ENCODE measurements at regions not wholly inside any gene's neighbourhood (a gene's known extent, or its start where the extent isn't known, plus 50 kb on each side); places are given as distances from the start of the nearest gene placed in this dataset.

DNA sequence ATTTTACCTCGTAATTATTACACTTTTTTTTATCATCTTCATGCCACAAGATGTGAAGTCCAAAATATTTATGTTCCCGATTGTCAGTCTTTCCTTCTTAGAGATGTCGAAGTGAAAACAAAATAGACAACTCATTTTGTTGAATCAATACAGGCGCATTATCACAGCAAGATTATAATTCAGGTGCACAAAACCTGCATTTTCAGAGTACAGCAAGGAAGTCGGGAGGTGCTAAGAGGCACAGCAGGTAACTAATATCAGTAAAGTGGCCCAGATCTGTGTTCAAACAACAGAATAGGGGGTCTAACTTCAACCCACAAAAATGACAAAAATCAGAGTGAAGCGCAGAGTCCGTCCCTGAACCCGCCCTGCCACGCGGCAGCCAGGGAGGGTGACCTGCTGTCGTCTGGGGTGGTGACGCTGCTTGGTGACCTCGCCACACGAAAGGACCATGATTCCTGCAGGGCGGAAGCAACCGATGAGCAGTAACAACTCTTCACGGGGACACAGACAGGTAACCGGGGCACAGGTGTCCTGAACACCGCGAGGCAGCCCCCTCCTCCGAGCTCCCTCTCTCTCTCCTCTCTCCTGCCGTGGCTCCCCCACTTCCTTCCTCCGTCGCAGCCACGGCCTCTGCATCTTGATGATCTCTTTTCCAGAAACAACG, 50.9 kb upstream of the SPACA7 start (continued):
- TF ChIP-seq, protein P1, sequence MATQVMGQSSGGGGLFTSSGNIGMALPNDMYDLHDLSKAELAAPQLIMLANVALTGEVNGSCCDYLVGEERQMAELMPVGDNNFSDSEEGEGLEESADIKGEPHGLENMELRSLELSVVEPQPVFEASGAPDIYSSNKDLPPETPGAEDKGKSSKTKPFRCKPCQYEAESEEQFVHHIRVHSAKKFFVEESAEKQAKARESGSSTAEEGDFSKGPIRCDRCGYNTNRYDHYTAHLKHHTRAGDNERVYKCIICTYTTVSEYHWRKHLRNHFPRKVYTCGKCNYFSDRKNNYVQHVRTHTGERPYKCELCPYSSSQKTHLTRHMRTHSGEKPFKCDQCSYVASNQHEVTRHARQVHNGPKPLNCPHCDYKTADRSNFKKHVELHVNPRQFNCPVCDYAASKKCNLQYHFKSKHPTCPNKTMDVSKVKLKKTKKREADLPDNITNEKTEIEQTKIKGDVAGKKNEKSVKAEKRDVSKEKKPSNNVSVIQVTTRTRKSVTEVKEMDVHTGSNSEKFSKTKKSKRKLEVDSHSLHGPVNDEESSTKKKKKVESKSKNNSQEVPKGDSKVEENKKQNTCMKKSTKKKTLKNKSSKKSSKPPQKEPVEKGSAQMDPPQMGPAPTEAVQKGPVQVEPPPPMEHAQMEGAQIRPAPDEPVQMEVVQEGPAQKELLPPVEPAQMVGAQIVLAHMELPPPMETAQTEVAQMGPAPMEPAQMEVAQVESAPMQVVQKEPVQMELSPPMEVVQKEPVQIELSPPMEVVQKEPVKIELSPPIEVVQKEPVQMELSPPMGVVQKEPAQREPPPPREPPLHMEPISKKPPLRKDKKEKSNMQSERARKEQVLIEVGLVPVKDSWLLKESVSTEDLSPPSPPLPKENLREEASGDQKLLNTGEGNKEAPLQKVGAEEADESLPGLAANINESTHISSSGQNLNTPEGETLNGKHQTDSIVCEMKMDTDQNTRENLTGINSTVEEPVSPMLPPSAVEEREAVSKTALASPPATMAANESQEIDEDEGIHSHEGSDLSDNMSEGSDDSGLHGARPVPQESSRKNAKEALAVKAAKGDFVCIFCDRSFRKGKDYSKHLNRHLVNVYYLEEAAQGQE (IDR thresholded peaks at IDR 0.05; ENCODE audit: unreplicated experiment), result no peak

DNA sequence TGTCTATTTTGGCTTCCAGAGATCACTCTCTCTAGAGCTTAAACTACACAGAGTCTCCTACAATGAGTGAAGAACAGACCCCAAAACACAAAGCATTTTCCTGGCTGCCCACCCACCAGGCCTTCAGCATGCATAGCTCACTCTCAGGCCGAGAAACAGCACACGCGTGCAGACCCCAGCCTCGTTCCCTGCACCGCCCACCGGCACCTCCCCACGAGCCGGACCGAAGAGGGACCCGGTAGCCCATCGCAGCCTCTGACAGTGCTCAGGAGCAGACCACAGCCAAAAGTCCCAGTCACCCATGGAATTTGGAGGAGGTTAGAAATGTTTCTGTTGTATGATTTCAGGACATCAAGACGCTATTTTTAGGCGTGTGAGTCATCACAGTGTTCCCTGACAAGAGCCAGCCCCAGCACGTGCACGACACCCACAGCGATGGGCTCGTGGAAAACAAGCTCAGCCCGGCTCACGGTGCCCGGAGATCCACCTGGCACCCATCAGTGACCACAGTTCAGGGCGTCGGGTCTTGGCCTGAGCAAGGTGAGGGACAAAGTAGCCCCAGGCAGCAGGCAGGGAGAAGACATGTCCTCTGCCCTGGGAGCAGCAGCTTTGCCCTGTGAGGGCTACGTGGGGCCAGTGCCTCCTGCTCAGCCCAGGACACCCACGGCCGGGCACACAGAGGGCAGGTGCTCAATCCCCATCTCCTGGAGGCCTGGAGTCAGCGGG, 50.1 kb upstream of the SPACA7 start:
- H3K4me3 Mint-ChIP-seq, result no peak overlapping the region
- no peak for TF ChIP-seq POLR2AphosphoS5 (IDR thresholded peaks at IDR 0.05; ENCODE audit: low read depth)
- no peak for TF ChIP-seq EZH2phosphoT487 (IDR thresholded peaks at IDR 0.05; ENCODE audit: unreplicated experiment)
- TF ChIP-seq, protein P2, sequence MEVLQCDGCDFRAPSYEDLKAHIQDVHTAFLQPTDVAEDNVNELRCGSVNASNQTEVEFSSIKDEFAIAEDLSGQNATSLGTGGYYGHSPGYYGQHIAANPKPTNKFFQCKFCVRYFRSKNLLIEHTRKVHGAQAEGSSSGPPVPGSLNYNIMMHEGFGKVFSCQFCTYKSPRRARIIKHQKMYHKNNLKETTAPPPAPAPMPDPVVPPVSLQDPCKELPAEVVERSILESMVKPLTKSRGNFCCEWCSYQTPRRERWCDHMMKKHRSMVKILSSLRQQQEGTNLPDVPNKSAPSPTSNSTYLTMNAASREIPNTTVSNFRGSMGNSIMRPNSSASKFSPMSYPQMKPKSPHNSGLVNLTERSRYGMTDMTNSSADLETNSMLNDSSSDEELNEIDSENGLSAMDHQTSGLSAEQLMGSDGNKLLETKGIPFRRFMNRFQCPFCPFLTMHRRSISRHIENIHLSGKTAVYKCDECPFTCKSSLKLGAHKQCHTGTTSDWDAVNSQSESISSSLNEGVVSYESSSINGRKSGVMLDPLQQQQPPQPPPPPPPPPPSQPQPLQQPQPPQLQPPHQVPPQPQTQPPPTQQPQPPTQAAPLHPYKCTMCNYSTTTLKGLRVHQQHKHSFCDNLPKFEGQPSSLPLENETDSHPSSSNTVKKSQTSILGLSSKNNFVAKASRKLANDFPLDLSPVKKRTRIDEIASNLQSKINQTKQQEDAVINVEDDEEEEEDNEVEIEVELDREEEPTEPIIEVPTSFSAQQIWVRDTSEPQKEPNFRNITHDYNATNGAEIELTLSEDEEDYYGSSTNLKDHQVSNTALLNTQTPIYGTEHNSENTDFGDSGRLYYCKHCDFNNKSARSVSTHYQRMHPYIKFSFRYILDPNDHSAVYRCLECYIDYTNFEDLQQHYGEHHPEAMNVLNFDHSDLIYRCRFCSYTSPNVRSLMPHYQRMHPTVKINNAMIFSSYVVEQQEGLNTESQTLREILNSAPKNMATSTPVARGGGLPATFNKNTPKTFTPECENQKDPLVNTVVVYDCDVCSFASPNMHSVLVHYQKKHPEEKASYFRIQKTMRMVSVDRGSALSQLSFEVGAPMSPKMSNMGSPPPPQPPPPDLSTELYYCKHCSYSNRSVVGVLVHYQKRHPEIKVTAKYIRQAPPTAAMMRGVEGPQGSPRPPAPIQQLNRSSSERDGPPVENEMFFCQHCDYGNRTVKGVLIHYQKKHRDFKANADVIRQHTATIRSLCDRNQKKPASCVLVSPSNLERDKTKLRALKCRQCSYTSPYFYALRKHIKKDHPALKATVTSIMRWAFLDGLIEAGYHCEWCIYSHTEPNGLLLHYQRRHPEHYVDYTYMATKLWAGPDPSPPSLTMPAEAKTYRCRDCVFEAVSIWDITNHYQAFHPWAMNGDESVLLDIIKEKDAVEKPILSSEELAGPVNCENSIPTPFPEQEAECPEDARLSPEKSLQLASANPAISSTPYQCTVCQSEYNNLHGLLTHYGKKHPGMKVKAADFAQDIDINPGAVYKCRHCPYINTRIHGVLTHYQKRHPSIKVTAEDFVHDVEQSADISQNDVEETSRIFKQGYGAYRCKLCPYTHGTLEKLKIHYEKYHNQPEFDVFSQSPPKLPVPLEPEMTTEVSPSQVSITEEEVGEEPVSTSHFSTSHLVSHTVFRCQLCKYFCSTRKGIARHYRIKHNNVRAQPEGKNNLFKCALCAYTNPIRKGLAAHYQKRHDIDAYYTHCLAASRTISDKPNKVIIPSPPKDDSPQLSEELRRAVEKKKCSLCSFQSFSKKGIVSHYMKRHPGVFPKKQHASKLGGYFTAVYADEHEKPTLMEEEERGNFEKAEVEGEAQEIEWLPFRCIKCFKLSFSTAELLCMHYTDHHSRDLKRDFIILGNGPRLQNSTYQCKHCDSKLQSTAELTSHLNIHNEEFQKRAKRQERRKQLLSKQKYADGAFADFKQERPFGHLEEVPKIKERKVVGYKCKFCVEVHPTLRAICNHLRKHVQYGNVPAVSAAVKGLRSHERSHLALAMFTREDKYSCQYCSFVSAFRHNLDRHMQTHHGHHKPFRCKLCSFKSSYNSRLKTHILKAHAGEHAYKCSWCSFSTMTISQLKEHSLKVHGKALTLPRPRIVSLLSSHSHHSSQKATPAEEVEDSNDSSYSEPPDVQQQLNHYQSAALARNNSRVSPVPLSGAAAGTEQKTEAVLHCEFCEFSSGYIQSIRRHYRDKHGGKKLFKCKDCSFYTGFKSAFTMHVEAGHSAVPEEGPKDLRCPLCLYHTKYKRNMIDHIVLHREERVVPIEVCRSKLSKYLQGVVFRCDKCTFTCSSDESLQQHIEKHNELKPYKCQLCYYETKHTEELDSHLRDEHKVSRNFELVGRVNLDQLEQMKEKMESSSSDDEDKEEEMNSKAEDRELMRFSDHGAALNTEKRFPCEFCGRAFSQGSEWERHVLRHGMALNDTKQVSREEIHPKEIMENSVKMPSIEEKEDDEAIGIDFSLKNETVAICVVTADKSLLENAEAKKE (CRISPR knock-in tag; IDR thresholded peaks at IDR 0.05), result no peak
- no peak for TF ChIP-seq ZNF331 (CRISPR knock-in tag; IDR thresholded peaks at IDR 0.05; ENCODE audit: low read depth)
- TF ChIP-seq, protein P3, sequence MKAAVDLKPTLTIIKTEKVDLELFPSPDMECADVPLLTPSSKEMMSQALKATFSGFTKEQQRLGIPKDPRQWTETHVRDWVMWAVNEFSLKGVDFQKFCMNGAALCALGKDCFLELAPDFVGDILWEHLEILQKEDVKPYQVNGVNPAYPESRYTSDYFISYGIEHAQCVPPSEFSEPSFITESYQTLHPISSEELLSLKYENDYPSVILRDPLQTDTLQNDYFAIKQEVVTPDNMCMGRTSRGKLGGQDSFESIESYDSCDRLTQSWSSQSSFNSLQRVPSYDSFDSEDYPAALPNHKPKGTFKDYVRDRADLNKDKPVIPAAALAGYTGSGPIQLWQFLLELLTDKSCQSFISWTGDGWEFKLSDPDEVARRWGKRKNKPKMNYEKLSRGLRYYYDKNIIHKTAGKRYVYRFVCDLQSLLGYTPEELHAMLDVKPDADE (IDR thresholded peaks at IDR 0.05), result no peak
- TF ChIP-seq STAT1 (IDR thresholded peaks at IDR 0.05; ENCODE audit: unreplicated experiment), result no peak
- TF ChIP-seq CREB1 (CRISPR knock-in tag; IDR thresholded peaks at IDR 0.05; ENCODE audit: low read depth), result no peak
- no peak for TF ChIP-seq EZH2 (IDR thresholded peaks at IDR 0.05; ENCODE audit: low read depth, unreplicated experiment)
- TF ChIP-seq JUNB (IDR thresholded peaks at IDR 0.05; ENCODE audit: unreplicated experiment), result no peak
- no peak for TF ChIP-seq ZNF114 (CRISPR knock-in tag; IDR thresholded peaks at IDR 0.05)

More for the DNA sequence above, 50.1 kb upstream of the SPACA7 start:
- no peak overlapping the region for H3K4me2 ChIP-seq
- peaks cover 14% of the 10 kb centered on the region for H3K27me3 Mint-ChIP-seq (ENCODE audit: insufficient read depth, low read depth, poor library complexity)
- DNase-seq (ENCODE audit: low spot score) (no peak), ATAC-seq (no peak)
- H3K4me1 Mint-ChIP-seq, result peaks cover 8% of the 10 kb centered on the region; the same call in 2 of the 3 replicates
- H3K36me3 ChIP-seq (ENCODE audit: insufficient read depth), result no peaks in the 10 kb centered on the region
- H3K36me3 Mint-ChIP-seq (ENCODE audit: low read depth), result no peaks in the 10 kb centered on the region
- H3K9me3 Mint-ChIP-seq, result peaks cover 3% of the 10 kb centered on the region; the same call in 2 of the 3 replicates
- H3K9me2 ChIP-seq (ENCODE audit: insufficient read depth), result no peaks in the 10 kb centered on the region
- H3K27me3 ChIP-seq (ENCODE audit: insufficient read depth), result peaks cover 8% of the 10 kb centered on the region
- no peak overlapping the region for H3K27ac Mint-ChIP-seq
- H4K20me1 ChIP-seq (replicated peaks; ENCODE audit: insufficient read depth), result no peaks in the 10 kb centered on the region
- no peak overlapping the region for H3K27ac ChIP-seq (ENCODE audit: low read depth)
- H3K4me3 ChIP-seq, result no peak overlapping the region
- H3K79me2 ChIP-seq (replicated peaks; ENCODE audit: insufficient read depth), result no peaks in the 10 kb centered on the region
- H3F3A ChIP-seq (replicated peaks; ENCODE audit: low read depth), result no peaks in the 10 kb centered on the region
- no peak overlapping the region for H2AFZ ChIP-seq
- H3K4me1 ChIP-seq (ENCODE audit: insufficient read depth), result no peaks in the 10 kb centered on the region

Data from GM23338 (cell line).